HuH-7.5 (cell line): ENCODE measurements at regions not wholly inside any gene's neighbourhood (a gene's known extent, or its start where the extent isn't known, plus 50 kb on each side); places are given as distances from the start of the nearest gene placed in this dataset.
"Not testable (repeated sequence)": the region's sequence is repeated elsewhere in the genome, so short reads cannot be mapped to it uniquely, and the experiment has no call there.

Experiments
- DNase-seq: peaks from one replicate; pipeline ENCODE4 v3.0.0; 2011; ENCODE audit warnings: low spot score

- DNase-seq, result no peak
Measured at GRCh38 chr1:163574119-163574518, 252.4 kb downstream of the NUF2 start.

DNA sequence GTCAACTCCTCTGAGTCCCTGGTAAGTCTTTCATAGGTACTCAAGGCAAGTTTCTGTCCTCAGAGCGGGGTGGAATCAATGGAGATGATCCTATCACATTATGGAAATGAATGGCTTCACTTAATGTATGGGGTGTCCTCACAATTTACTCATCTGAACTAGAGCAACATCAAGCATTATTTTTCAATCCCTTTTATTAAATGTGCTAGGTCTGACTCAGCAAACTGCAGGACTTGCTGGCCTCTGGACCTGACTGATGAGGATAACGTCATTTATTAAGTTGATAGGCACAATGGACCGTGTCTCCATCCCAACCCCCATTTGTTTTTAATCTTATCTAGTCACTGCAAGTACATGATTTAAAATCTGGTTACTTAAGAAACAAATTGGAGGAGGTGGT is 259.2 kb downstream of the NUF2 start:
- DNase-seq, result no peak

DNA sequence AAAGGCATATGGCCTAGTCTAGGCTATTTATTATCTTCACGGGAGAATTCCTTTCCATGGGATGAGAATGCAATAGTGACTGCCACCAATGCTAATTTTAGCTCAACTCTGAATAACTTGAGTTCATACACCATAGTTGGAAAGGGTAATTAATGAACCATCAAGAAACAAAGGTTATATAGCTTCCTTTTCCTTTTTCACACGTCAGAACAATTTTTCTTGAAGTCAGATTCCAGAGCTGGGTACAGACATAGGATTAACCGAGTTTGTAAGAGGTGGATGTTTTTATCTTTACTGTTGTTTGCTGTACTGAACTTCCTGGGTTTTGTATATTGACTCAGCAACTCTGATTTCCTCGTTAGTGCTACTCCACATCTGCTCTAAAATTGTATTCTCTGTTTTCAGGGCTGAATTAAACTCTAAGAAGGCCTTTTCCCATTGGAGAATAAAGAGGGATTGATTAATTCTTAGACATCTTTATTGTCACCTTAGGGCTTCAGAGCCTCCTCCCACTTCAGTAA is 262.0 kb downstream of the NUF2 start:
- DNase-seq, result no peak

- DNase-seq, result peak; percentile 10
Measured at GRCh38 chr1:163585796-163586195, 264.0 kb downstream of the NUF2 start.

DNA sequence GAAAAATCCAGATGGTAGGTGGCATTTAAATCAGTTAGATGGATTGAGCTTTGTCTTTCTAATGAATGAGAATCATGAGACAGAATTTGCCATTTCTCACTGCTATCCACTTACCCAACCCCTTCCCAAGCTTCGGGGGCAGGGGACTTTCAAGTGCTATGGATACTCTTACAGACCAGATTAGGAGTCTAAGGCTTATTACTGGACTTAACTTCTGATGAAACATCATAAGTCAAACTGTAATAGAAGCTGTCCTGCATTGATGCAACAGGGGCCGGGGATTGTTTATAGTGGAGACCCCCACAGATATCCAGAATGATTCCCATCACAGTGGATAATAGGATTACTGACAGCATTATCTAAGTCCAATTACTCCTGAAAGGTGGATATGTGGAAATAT is 267.0 kb downstream of the NUF2 start:
- DNase-seq, result no peak

GRCh38 chr1:163589735-163590134 is 268.0 kb downstream of the NUF2 start:
- no peak for DNase-seq

DNA sequence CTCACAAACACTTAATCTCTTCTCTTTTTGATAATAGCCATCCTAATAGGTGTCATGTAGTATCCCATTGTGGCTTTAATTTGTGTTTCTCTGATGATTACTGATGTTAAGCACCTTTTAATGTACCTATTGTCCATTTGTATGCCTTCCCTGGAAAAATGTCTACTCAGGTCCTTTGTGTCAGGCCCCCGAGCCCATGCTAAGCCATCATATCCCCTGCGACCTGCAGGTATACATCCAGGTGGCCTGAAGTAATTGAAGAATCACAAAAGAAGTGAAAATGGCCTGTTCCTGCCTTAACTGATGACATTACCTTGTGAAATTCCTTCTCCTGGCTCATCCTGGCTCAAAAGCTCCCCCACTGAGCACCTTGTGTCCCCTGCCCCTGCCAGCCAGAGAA is 269.4 kb downstream of the NUF2 start:
- not testable (repeated sequence) for DNase-seq

DNA sequence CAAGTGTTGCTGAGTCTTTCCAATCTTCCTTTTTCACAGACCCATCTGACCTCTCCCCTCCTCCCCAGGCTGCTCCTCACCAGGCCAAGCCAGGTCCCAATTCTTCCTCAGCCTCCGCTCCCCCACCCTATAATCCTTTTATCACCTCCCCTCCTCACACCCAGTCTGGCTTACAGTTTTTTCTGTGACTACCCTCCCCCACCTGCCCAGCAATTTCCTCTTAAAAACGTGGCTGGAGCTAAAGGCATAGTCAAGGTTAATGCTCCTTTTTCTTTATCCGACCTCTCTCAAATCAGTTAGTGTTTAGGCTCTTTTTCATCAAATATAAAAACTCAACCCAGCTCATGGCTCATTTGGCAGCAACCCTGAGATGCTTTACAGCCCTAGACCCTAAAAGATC is 270.9 kb downstream of the NUF2 start:
- DNase-seq, result not testable (repeated sequence)

GRCh38 chr1:163596106-163596505 is 274.4 kb downstream of the NUF2 start:
- not testable (repeated sequence) for DNase-seq

DNA sequence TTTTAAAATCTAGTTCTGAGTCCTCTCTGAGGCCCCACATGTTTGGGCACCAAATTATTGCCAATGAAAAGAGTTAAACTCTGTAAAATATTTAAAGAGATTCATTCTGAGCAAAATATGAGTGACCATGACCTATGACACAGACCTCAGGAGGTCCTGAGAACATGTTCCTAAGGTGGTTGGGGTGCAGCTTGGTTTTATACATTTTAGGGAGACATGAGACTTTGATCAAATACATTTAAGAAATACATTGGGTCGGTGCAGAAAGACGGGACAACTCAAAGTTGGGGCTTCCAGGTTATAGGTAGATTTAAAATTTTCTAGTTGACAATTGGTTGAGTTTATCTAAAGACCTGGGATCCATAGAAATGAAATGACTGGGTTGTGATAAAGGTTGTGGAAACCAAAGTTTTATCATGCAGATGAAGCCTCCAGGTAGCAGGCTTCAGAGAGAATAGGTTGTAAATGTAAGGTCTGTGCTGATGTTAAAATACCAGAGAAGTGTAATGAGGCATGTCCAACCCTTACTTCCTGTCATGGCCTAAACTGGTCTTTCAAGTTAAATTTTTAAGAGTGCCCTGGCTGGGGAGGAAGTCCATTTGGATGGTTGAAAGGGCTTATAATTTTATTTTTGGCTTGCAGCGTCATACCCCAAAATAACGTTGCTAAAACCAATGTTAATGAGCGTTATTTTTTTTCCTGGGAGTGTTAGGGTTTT is 274.9 kb downstream of the NUF2 start:
- no peak for DNase-seq

DNA sequence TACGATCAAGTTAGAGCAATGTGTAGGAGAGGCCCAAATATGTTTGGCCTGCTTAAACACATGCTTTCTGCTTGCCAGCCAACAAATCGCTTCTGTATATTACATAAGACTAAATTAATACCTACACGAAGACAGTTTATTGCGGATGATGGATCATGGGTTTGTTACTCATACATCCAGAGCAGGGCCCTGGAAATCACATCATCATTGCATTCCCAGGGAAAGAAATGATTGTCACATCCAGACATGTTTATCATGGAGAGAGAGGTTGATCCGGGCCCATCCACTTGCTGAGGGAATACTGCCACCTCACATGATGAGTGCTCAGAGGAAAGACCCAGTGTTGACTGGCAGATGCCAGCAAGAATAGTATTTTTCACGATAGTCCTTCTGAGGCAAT is 282.6 kb downstream of the NUF2 start:
- DNase-seq, result no peak

DNA sequence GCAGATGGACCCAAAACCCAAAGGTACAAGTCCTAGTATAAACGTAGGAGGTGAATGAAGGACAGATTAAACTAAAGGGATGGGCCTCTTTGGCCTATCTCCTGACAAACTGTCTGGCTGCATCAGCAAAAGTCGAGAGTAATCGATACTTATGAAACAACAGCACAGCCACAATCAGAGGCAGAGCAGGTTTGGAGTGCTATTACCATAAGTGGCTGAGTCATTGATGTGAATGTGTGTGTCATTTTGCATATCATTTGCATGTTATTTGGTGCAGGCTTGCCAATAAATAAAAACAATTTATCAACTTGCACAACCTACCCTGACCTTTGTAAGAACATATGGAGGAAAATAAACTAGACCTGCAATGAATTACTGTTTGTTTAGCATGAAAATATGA is 283.1 kb downstream of the NUF2 start:
- no peak for DNase-seq

DNA sequence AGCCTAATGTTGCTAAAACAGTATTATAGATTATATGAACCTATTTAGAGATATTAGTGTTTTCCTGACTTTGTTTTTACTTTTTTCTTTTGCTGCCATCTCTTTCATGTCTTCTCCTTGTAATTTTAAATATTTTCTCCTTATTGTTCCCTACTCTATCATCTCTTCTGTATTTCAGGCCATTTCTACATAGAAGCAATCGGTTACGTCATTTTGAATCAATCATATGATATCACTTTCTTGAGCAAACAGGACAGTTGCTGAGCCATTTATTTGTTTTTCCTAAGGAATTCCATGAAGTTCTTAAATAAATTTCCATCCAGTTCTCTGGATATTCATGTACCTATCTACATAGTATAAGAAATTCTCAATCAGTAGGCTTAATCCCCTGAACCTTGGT is 287.2 kb downstream of the NUF2 start:
- DNase-seq, result no peak

GRCh38 chr1:163609858-163610257 is 288.1 kb downstream of the NUF2 start:
- no peak for DNase-seq

DNA sequence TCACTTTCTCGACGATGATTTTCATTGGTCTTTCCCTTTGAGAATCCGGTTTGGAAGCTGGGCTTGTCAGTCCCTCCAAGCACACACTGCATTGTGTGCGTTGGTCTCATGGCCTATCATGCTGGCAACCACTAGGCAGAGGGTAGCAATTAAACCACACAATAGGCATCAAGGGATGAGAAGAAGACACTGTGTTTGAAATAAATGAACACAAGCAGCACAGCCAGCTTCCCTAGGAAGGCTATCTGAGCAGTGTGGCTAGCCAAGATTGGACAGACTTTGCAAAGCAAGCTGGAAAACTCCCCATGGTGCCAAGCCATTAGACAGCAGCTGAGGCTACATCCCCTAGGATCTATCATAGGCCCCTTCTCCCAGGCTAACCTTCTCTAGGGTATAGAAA is 288.7 kb downstream of the NUF2 start:
- DNase-seq, result no peak

DNA sequence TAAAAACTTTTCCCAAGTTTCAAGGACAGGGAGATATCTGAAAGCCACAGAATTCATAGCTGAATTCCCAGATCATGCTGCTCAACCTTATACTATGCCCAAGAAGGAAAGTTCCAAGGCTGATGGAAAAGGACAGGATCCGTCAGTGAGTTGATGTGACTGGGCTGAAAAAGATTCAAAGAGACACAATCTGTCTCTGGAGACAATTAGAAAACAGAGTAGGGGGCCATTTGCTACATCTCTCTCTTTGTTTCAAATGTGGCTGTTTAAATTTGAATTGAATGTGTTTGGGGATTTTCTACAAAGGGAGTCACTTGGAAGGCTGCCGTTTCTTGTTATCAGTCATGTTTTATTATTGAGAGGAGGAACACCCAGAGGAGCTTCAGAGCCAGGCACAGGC is 292.6 kb downstream of the NUF2 start:
- DNase-seq, result no peak

DNA sequence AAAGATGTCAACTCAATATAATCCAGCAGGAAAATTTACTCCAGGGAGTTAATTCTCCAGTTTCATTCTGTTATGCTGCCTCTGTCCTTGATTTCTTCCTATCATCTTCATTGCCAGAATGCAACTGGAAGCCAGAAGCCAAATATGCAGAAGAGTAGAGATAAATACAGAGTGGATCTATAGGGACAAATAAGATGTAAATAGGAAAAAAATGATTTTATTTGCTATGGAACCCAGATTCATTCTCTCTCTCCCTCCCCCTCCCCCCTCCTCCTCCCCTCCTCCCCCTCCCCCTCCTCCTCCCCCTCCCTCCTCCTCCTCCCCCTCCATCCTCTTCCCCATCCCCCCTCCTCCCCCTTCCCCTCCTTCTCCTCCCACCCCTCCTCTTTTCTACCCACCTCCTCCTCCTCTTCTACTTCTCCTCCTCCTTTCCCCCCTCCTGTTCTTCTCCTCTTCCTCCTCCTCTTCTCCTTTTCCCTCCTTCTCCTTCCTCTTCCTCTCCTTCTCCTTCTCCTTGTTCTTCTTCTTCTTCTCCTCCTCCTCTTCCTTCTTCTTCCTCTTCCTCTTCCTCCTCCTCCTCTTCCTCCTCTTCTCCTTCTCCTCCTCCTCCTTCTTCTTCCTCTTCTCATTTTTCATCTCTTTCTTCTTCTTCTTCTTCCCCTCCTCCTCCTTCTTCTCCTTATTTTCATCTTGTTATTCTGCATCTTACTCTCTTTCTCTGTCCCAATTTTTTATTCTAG is 306.4 kb downstream of the NUF2 start:
- DNase-seq, result no peak

- DNase-seq, result no peak
Measured at GRCh38 chr1:163632269-163632668, 310.5 kb downstream of the NUF2 start.

DNA sequence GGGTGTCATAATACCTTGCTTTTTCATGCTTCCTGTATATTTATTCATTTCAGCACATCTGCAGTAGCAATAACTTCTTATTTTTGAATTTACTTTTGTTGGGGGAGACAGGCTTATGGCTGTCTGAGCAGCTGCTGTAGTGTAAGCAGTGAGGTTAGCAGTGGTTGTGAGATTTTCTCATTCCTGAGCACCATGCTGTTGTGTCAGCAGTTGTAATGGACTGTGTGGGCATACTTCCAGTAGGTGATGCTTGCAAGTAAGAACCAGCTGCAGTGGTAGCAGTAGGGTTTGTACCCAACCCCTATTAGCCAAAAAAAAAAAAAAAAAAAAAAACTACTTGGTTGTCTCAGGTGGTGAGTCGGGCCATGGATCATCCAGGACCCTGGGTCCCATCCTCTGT is 311.6 kb downstream of the NUF2 start:
- DNase-seq, result no peak

DNA sequence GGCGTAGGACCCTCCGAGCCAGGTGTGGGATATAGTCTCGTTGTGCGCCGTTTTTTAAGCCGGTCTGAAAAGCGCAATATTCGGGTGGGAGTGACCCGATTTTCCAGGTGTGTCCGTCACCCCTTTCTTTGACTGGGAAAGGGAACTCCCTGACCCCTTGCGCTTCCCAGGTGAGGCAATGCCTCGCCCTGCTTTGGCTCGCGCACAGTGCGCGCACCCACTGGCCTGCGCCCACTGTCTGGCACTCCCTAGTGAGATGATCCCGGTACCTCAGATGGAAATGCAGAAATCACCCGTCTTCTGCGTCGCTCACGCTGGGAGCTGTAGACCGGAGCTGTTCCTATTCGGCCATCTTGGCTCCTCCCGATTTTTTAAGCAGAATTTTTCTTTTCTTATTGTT is 323.9 kb downstream of the NUF2 start:
- not testable (repeated sequence) for DNase-seq

DNA sequence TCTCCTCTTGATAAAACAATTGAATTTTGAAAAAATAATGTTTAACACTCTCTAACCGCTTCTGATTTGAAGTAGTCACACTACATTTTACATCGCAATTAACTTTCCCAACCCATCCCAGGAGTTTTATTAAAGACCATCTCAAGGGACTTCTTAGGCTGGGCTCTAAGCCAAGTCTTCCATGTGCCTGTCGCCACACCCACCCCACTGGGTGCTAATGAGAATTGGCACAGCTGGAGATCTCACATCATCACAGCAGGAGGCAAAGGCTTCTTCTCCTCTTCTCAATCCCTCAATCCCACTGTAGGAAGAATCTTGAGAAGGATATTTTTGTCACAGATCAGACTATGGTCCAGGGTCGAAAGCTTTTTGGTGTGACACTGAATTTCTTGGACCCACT is 328.9 kb downstream of the NUF2 start:
- DNase-seq, result no peak

- DNase-seq, result no peak
Measured at GRCh38 chr1:163652441-163652840, 330.7 kb downstream of the NUF2 start.

DNA sequence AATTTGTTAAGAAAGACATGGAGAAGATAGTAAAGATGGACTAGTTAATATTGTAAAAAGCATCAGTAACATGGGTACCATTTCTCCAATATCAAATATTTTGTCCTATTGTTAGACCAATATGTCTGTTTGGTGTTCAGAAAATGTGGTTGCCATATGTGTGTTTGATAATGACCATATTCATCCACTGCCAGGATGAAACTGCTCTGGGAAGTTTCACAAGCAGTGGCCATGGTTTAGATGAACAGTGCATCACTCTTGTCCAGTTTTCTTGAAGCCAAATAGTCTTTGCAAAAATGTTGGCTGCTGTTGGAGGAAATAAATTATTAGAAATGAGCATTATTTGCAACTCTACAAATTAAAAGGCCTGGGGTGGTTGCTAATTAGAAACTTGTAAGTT is 333.8 kb downstream of the NUF2 start:
- DNase-seq, result no peak
